GM12878 (cell line): ENCODE measurements at regions not wholly inside any gene's neighbourhood (a gene's known extent, or its start where the extent isn't known, plus 50 kb on each side); places are given as distances from the start of the nearest gene placed in this dataset.

Experiments
- ATAC-seq: fragments of 200-7000 bp; cut with Tn5 transposase; 3 replicates; pipeline ENCODE4 v1.9.1; 2020; ENCODE audit warnings: mild to moderate bottlenecking, moderate library complexity
- BruUV-seq: library from RNA; stranded (reverse); fragments of 400-500 nt; replicated peaks from 2 replicates; lab custom pipeline; 2021; lab: Mats Ljungman, UMichigan
- CTCF ChIA-PET: fragments of 300-600 bp; sonication (Branson Sonifier 250); formaldehyde crosslinking; extraction: SDS; loops from one replicate; lab custom pipeline; 2021; ENCODE audit warnings: inconsistent platforms; lab: Yijun Ruan, JAX
- POLR2A ChIA-PET: fragments of 350-600 bp; formaldehyde crosslinking; extraction: SDS; loops from one replicate; lab custom pipeline; 2021; ENCODE audit warnings: inconsistent platforms; lab: Charles Lee
- RAD21 ChIA-PET: fragments of 300-600 bp; sonication (Branson Sonifier 250); formaldehyde crosslinking; loops from one replicate; lab custom pipeline; 2023; ENCODE audit warnings: antibody characterized with exemption; ENCODE audit not compliant: unreplicated experiment; lab: Charles Lee
- SMC1A ChIA-PET: fragments of 300-600 bp; sonication (Branson Sonifier 250); formaldehyde crosslinking; loops from one replicate; lab custom pipeline; 2023; ENCODE audit not compliant: unreplicated experiment, uncharacterized antibody; lab: Charles Lee
- DNase-seq: peaks from one replicate; pipeline ENCODE4 v3.0.0-alpha.2; 2011; ENCODE audit warnings: low read depth, low spot score
- FAIRE-seq: peaks from 3 replicates; lab custom pipeline; 2011; peaks lifted over from hg19 to GRCh38; lab: Jason Lieb, UNC
- H2AFZ ChIP-seq: 2 replicates; pipeline ENCODE4 v1.6.0; 2011; ENCODE audit warnings: low read depth, low read length, control low read depth; ENCODE audit not compliant: control insufficient read depth
- H3K27ac ChIP-seq: 2 replicates; pipeline ENCODE4 v1.5.1; 2011; ENCODE audit warnings: control low read depth; ENCODE audit not compliant: control insufficient read depth, insufficient read depth
- H3K27me3 ChIP-seq, 2 experiments: replicated peaks in 1 of 2; 2 replicates each; pipeline versions ENCODE4 v1.6.0 to v1.6.1; 2011; ENCODE audit warnings: low read length in 1 of 2; ENCODE audit not compliant: control insufficient read depth in 2 of 2, insufficient read depth in 2 of 2
- H3K36me3 ChIP-seq, 2 experiments: 2 replicates each; pipeline ENCODE4 v1.5.1; 2011; ENCODE audit warnings: low read length in 1 of 2; ENCODE audit not compliant: control insufficient read depth in 2 of 2, insufficient read depth in 2 of 2
- H3K4me1 ChIP-seq: 2 replicates; pipeline ENCODE4 v1.6.1; 2011; ENCODE audit warnings: mild to moderate bottlenecking, low read length, moderate library complexity, mixed read lengths; ENCODE audit not compliant: control insufficient read depth, insufficient read depth
- H3K4me2 ChIP-seq: 2 replicates; pipeline ENCODE4 v1.6.0; 2011; ENCODE audit warnings: control low read depth; ENCODE audit not compliant: control insufficient read depth, insufficient read depth
- H3K4me3 ChIP-seq: fragments of 200-600 bp; sonication (generic); 2 replicates; pipeline ENCODE4 v1.5.1; 2016
- H3K79me2 ChIP-seq: 2 replicates; pipeline ENCODE4 v1.6.0; 2011; ENCODE audit warnings: low read length; ENCODE audit not compliant: control insufficient read depth, insufficient read depth
- H3K9ac ChIP-seq: 2 replicates; pipeline ENCODE4 v1.8.0; 2011; ENCODE audit warnings: low read length, control low read depth, mixed read lengths; ENCODE audit not compliant: control insufficient read depth, insufficient read depth
- H3K9me3 ChIP-seq: replicated peaks from 3 replicates; pipeline ENCODE4 v1.5.1; 2011; ENCODE audit warnings: mild to moderate bottlenecking, low read length; ENCODE audit not compliant: control insufficient read depth, insufficient read depth
- H4K20me1 ChIP-seq: 2 replicates; pipeline ENCODE4 v1.6.0; 2011; ENCODE audit not compliant: control insufficient read depth, insufficient read depth
- ATF3 ChIP-seq: IDR thresholded peaks from 2 replicates; pipeline ENCODE4 v1.6.1; 2011; ENCODE audit warnings: low read depth, mild to moderate bottlenecking, low read length, moderate library complexity, borderline replicate concordance; ENCODE audit errors: extremely low read depth
- BCL11A ChIP-seq: IDR thresholded peaks from 2 replicates; pipeline ENCODE4 v1.6.1; 2011; ENCODE audit warnings: low read depth, low read length
- CEBPZ ChIP-seq: fragments of 150-350 bp; IDR thresholded peaks from 2 replicates; pipeline ENCODE4 v1.6.1; 2016; ENCODE audit warnings: low read depth, low read length
- FOS ChIP-seq: IDR thresholded peaks from 3 replicates; pipeline ENCODE4 v1.6.1; 2011; ENCODE audit warnings: borderline replicate concordance; ENCODE audit not compliant: insufficient read length; ENCODE audit errors: extremely low read depth
- GABPA ChIP-seq: IDR thresholded peaks from 2 replicates; pipeline ENCODE4 v1.6.1; 2014; ENCODE audit warnings: antibody characterized with exemption, low read depth, mild to moderate bottlenecking, inconsistent platforms
- NR2C1 ChIP-seq: fragments of 450-650 bp; IDR thresholded peaks from 2 replicates; pipeline ENCODE4 v1.6.1; 2017; ENCODE audit warnings: antibody characterized with exemption, mild to moderate bottlenecking, moderate library complexity
- POLR2A ChIP-seq: IDR thresholded peaks from 2 replicates; pipeline ENCODE4 v1.6.1; 2011; ENCODE audit warnings: low read depth, mild to moderate bottlenecking, low read length
- PRDM15 ChIP-seq: fragments of 450-650 bp; formaldehyde crosslinking; IDR thresholded peaks from 2 replicates; pipeline ENCODE4 v1.4.0; 2020; ENCODE audit warnings: mild to moderate bottlenecking, moderate library complexity
- RELA ChIP-seq: fragments of 450-650 bp; IDR thresholded peaks from 2 replicates; pipeline ENCODE4 v1.8.0; 2014; ENCODE audit warnings: borderline replicate concordance; ENCODE audit not compliant: partially characterized antibody
- RFX5 ChIP-seq: IDR thresholded peaks from 2 replicates; pipeline ENCODE4 v1.6.1; 2011; ENCODE audit warnings: low read depth, low read length, improper control_type of control experiment
- SIX5 ChIP-seq: IDR thresholded peaks from 2 replicates; pipeline ENCODE4 v1.6.1; 2011; ENCODE audit warnings: mild to moderate bottlenecking, low read depth, low read length, moderate library complexity; ENCODE audit not compliant: severe bottlenecking
- SMC3 ChIP-seq: IDR thresholded peaks from 2 replicates; pipeline ENCODE4 v1.6.1; 2011; ENCODE audit warnings: low read length, improper control_type of control experiment, borderline replicate concordance
- ZBTB33 ChIP-seq: fragments of 450-650 bp; IDR thresholded peaks from 2 replicates; pipeline ENCODE4 v1.6.1; 2017; ENCODE audit warnings: mild to moderate bottlenecking
- WGBS: methylation state at CpG from one replicate; pipeline ENCODE4 v1.1.6; 2016; ENCODE audit warnings: low lambda C conversion rate; ENCODE audit not compliant: insufficient replicate concordance, insufficient coverage; ENCODE audit errors: missing lambda C conversion rate; 5-methylcytosine and 5-hydroxymethylcytosine counted together
- in situ Hi-C: fragments of 300-500 bp; cut with MboI; formaldehyde crosslinking; loops from 9 replicates; pipeline ENCODE4 v1.14.3; 2018; ENCODE audit warnings: mixed read lengths
- intact Hi-C: fragments of 100-400 bp; cut with micrococcal nuclease; formaldehyde crosslinking; loops from one replicate; pipeline ENCODE4 v1.14.2; 2022; ENCODE audit not compliant: unreplicated experiment
- TF ChIP-seq, protein P1 (sequence below): IDR thresholded peaks from 2 replicates; pipeline ENCODE4 v1.6.1; 2012; ENCODE audit warnings: low read depth, low read length, improper control_type of control experiment

- Histone ChIP-seq H3K27me3 (no peaks in the 10 kb centered on the region), H2AFZ (no peak overlapping the region), H3K4me3 (no peak overlapping the region), H4K20me1 (no peaks in the 10 kb centered on the region), H3K36me3 (no peaks in the 10 kb centered on the region), H3K4me2 (no peak overlapping the region), H3K9me3 (no peaks in the 10 kb centered on the region), H3K9ac (no peak overlapping the region), H3K27ac (no peak overlapping the region), H3K4me1 (no peaks in the 10 kb centered on the region), H3K79me2 (no peaks in the 10 kb centered on the region)
- RAD21 ChIA-PET, result interaction anchor here (0.7 to 5.4 kb wide), 16 partner anchors 16 to 282 kb away, joined by 3 to 33 read pairs (median 6); no protein-coding TSS in a partner anchor
- 46% methylated on average over 5 of the region's 5 CpGs for WGBS
- DNase-seq (no peak), ATAC-seq (peak; percentile 80), FAIRE-seq (no peak)
- CTCF ChIA-PET, result interaction anchor here (0.6 to 5.7 kb wide), 23 partner anchors 20 to 357 kb away, joined by 3 to 118 read pairs (median 5); no protein-coding TSS in a partner anchor
- in situ Hi-C loops (no loop called here), intact Hi-C loops (loop anchor here (1.0 to 10.0 kb wide), 3 partner anchors 111 to 355 kb away; partner anchors contain the start of gene BMP2)
- no TSS peak for BruUV-seq
- SMC1A ChIA-PET, result interaction anchor here (1.0 to 6.6 kb wide), 16 partner anchors 11 to 174 kb away, joined by 3 to 55 read pairs (median 8); no protein-coding TSS in a partner anchor
- POLR2A ChIA-PET, result interaction anchor here (1.7 kb wide), 1 partner anchor 99 kb away, joined by 9 read pairs; no protein-coding TSS in a partner anchor
- no peak for TF ChIP-seq RFX5
- TF ChIP-seq SIX5, result no peak
- no peak for TF ChIP-seq PRDM15 (CRISPR knock-in tag)
- no peak for TF ChIP-seq POLR2A
- 0 out of 2 replicates have a peak, but pooled peaks have one; percentile 18 for TF ChIP-seq NR2C1
- TF ChIP-seq CEBPZ, result no peak
- TF ChIP-seq SMC3, result peak; percentile 37
- no peak for TF ChIP-seq ZBTB33
- TF ChIP-seq, protein P1, sequence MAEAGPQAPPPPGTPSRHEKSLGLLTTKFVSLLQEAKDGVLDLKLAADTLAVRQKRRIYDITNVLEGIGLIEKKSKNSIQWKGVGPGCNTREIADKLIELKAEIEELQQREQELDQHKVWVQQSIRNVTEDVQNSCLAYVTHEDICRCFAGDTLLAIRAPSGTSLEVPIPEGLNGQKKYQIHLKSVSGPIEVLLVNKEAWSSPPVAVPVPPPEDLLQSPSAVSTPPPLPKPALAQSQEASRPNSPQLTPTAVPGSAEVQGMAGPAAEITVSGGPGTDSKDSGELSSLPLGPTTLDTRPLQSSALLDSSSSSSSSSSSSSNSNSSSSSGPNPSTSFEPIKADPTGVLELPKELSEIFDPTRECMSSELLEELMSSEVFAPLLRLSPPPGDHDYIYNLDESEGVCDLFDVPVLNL, result no peak
- no peak for TF ChIP-seq BCL11A
- no peak for TF ChIP-seq FOS
- no peak for TF ChIP-seq RELA
- TF ChIP-seq ATF3, result no peak
- TF ChIP-seq GABPA, result no peak
Observed at GRCh38 chr20:6940048-6940447, 172.6 kb downstream of the BMP2 start.
